ENCODE measurements at regions not wholly inside any gene's neighbourhood (a gene's known extent, or its start where the extent isn't known, plus 50 kb on each side); places are given as distances from the start of the nearest gene placed in this dataset.
"Not testable (repeated sequence)": the region's sequence is repeated elsewhere in the genome, so short reads cannot be mapped to it uniquely, and the experiment has no call there.

GRCh38 chr4:45518832-45519231 is 605.0 kb downstream of the GABRG1 start:
- WGBS = 95% methylated on average over 6 of the region's 6 CpGs
- no peak overlapping the region for H3K4me3 ChIP-seq (ENCODE audit: low read length in 2 of 2)
- no peak overlapping the region for H3K27ac ChIP-seq (ENCODE audit: low read depth in 1 of 2, low read length in 1 of 2)
- H3K4me1 ChIP-seq (ENCODE audit: control insufficient read depth in 2 of 2, insufficient read depth in 2 of 2, low read length in 2 of 2) = no peaks in the 10 kb centered on the region
- no peaks in the 10 kb centered on the region for H3K9me3 ChIP-seq (ENCODE audit: control insufficient read depth in 2 of 2, insufficient read depth in 1 of 2, low read length in 1 of 2)
- no peaks in the 10 kb centered on the region for H3K36me3 ChIP-seq (ENCODE audit: control insufficient read depth in 2 of 2, insufficient read depth in 2 of 2, low read length in 1 of 2)
- DNase-seq (ENCODE audit: low read depth in 6 of 9, low spot score in 9 of 9) = no peak
- H3K27me3 ChIP-seq (ENCODE audit: control insufficient read depth in 2 of 2, insufficient read depth in 1 of 2, low read length in 1 of 2) = no peaks in the 10 kb centered on the region

- WGBS = 77% methylated on average over 2 of the region's 2 CpGs
- Histone ChIP-seq H3K4me1 (ENCODE audit: control insufficient read depth in 2 of 2, insufficient read depth in 2 of 2, low read length in 2 of 2) (no peaks in the 10 kb centered on the region), H3K27me3 (ENCODE audit: control insufficient read depth in 2 of 2, insufficient read depth in 1 of 2, low read length in 1 of 2) (no peaks in the 10 kb centered on the region), H3K36me3 (ENCODE audit: control insufficient read depth in 2 of 2, insufficient read depth in 2 of 2, low read length in 1 of 2) (no peaks in the 10 kb centered on the region), H3K9me3 (ENCODE audit: control insufficient read depth in 2 of 2, insufficient read depth in 1 of 2, low read length in 1 of 2) (no peaks in the 10 kb centered on the region), H3K27ac (ENCODE audit: low read depth in 1 of 2, low read length in 1 of 2) (no peak overlapping the region), H3K4me3 (ENCODE audit: low read length in 2 of 2) (no peak overlapping the region)
- no peak for DNase-seq (ENCODE audit: low read depth in 6 of 9, low spot score in 9 of 9)
Measured at GRCh38 chr4:45502471-45502870, 621.4 kb downstream of the GABRG1 start.

GRCh38 chr4:45484740-45485139 is 639.1 kb downstream of the GABRG1 start:
- H3K9me3 ChIP-seq (ENCODE audit: control insufficient read depth in 2 of 2, insufficient read depth in 1 of 2, low read length in 1 of 2) = no peaks in the 10 kb centered on the region
- no peak overlapping the region for H3K27ac ChIP-seq (ENCODE audit: low read depth in 1 of 2, low read length in 1 of 2)
- no peak for DNase-seq (ENCODE audit: low read depth in 6 of 9, low spot score in 9 of 9)
- H3K36me3 ChIP-seq (ENCODE audit: control insufficient read depth in 2 of 2, insufficient read depth in 2 of 2, low read length in 1 of 2) = no peaks in the 10 kb centered on the region
- H3K4me1 ChIP-seq (ENCODE audit: control insufficient read depth in 2 of 2, insufficient read depth in 2 of 2, low read length in 2 of 2) = no peaks in the 10 kb centered on the region
- no peaks in the 10 kb centered on the region for H3K27me3 ChIP-seq (ENCODE audit: control insufficient read depth in 2 of 2, insufficient read depth in 1 of 2, low read length in 1 of 2)
- H3K4me3 ChIP-seq (ENCODE audit: low read length in 2 of 2) = no peak overlapping the region
- WGBS = 86% methylated on average over 1 of the region's 1 CpG

- WGBS = 99% methylated on average over 7 of the region's 7 CpGs
- DNase-seq (ENCODE audit: low read depth in 6 of 9, low spot score in 9 of 9) = no peak
- H3K27me3 ChIP-seq (ENCODE audit: control insufficient read depth in 2 of 2, insufficient read depth in 1 of 2, low read length in 1 of 2) = no peaks in the 10 kb centered on the region
- H3K36me3 ChIP-seq (ENCODE audit: control insufficient read depth in 2 of 2, insufficient read depth in 2 of 2, low read length in 1 of 2) = no peaks in the 10 kb centered on the region
- no peak overlapping the region for H3K27ac ChIP-seq (ENCODE audit: low read depth in 1 of 2, low read length in 1 of 2)
- no peak overlapping the region for H3K4me3 ChIP-seq (ENCODE audit: low read length in 2 of 2)
- H3K9me3 ChIP-seq (ENCODE audit: control insufficient read depth in 2 of 2, insufficient read depth in 1 of 2, low read length in 1 of 2) = peaks cover 0 to 4% of the 10 kb centered on the region in 2 donors
- H3K4me1 ChIP-seq (ENCODE audit: control insufficient read depth in 2 of 2, insufficient read depth in 2 of 2, low read length in 2 of 2) = no peaks in the 10 kb centered on the region
Measured at GRCh38 chr4:45482346-45482745, 641.5 kb downstream of the GABRG1 start.

GRCh38 chr4:45477311-45477733 is 646.5 kb downstream of the GABRG1 start:
- DNase-seq (ENCODE audit: low read depth in 6 of 9, low spot score in 9 of 9) = no peak
- Histone ChIP-seq H3K9me3 (ENCODE audit: control insufficient read depth in 2 of 2, insufficient read depth in 1 of 2, low read length in 1 of 2) (peaks cover 0 to 11% of the 10 kb centered on the region in 2 donors), H3K4me3 (ENCODE audit: low read length in 2 of 2) (no peak overlapping the region), H3K27me3 (ENCODE audit: control insufficient read depth in 2 of 2, insufficient read depth in 1 of 2, low read length in 1 of 2) (no peaks in the 10 kb centered on the region), H3K36me3 (ENCODE audit: control insufficient read depth in 2 of 2, insufficient read depth in 2 of 2, low read length in 1 of 2) (no peaks in the 10 kb centered on the region), H3K4me1 (ENCODE audit: control insufficient read depth in 2 of 2, insufficient read depth in 2 of 2, low read length in 2 of 2) (no peaks in the 10 kb centered on the region), H3K27ac (ENCODE audit: low read depth in 1 of 2, low read length in 1 of 2) (no peak overlapping the region)
- WGBS = 97% methylated on average over 25 of the region's 25 CpGs

GRCh38 chr4:45475548-45475947 is 648.3 kb downstream of the GABRG1 start:
- H3K4me3 ChIP-seq (ENCODE audit: low read length in 2 of 2) = no peak overlapping the region
- no peaks in the 10 kb centered on the region for H3K4me1 ChIP-seq (ENCODE audit: control insufficient read depth in 2 of 2, insufficient read depth in 2 of 2, low read length in 2 of 2)
- H3K36me3 ChIP-seq (ENCODE audit: control insufficient read depth in 2 of 2, insufficient read depth in 2 of 2, low read length in 1 of 2) = no peaks in the 10 kb centered on the region
- 23% methylated on average over 2 of the region's 2 CpGs for WGBS
- peaks cover 0 to 24% of the 10 kb centered on the region in 2 donors for H3K9me3 ChIP-seq (ENCODE audit: control insufficient read depth in 2 of 2, insufficient read depth in 1 of 2, low read length in 1 of 2)
- no peaks in the 10 kb centered on the region for H3K27me3 ChIP-seq (ENCODE audit: control insufficient read depth in 2 of 2, insufficient read depth in 1 of 2, low read length in 1 of 2)
- no peak for DNase-seq (ENCODE audit: low read depth in 6 of 9, low spot score in 9 of 9)
- H3K27ac ChIP-seq (ENCODE audit: low read depth in 1 of 2, low read length in 1 of 2) = no peak overlapping the region

GRCh38 chr4:45472490-45472889 is 651.4 kb downstream of the GABRG1 start:
- peaks cover 0 to 22% of the 10 kb centered on the region in 2 donors for H3K9me3 ChIP-seq (ENCODE audit: control insufficient read depth in 2 of 2, insufficient read depth in 1 of 2, low read length in 1 of 2)
- no peak for DNase-seq (ENCODE audit: low read depth in 6 of 9, low spot score in 9 of 9)
- H3K27ac ChIP-seq (ENCODE audit: low read depth in 1 of 2, low read length in 1 of 2) = no peak overlapping the region
- 87% methylated on average over 3 of the region's 3 CpGs for WGBS
- no peaks in the 10 kb centered on the region for H3K4me1 ChIP-seq (ENCODE audit: control insufficient read depth in 2 of 2, insufficient read depth in 2 of 2, low read length in 2 of 2)
- no peaks in the 10 kb centered on the region for H3K36me3 ChIP-seq (ENCODE audit: control insufficient read depth in 2 of 2, insufficient read depth in 2 of 2, low read length in 1 of 2)
- H3K4me3 ChIP-seq (ENCODE audit: low read length in 2 of 2) = no peak overlapping the region
- no peaks in the 10 kb centered on the region for H3K27me3 ChIP-seq (ENCODE audit: control insufficient read depth in 2 of 2, insufficient read depth in 1 of 2, low read length in 1 of 2)

- H3K36me3 ChIP-seq (ENCODE audit: control insufficient read depth in 2 of 2, insufficient read depth in 2 of 2, low read length in 1 of 2) = no peaks in the 10 kb centered on the region
- WGBS = 95% methylated on average over 4 of the region's 4 CpGs
- no peaks in the 10 kb centered on the region for H3K27me3 ChIP-seq (ENCODE audit: control insufficient read depth in 2 of 2, insufficient read depth in 1 of 2, low read length in 1 of 2)
- no peak overlapping the region for H3K27ac ChIP-seq (ENCODE audit: low read depth in 1 of 2, low read length in 1 of 2)
- H3K4me3 ChIP-seq (ENCODE audit: low read length in 2 of 2) = no peak overlapping the region
- peaks cover 0 to 16% of the 10 kb centered on the region in 2 donors for H3K9me3 ChIP-seq (ENCODE audit: control insufficient read depth in 2 of 2, insufficient read depth in 1 of 2, low read length in 1 of 2)
- DNase-seq (ENCODE audit: low read depth in 6 of 9, low spot score in 9 of 9) = no peak
- H3K4me1 ChIP-seq (ENCODE audit: control insufficient read depth in 2 of 2, insufficient read depth in 2 of 2, low read length in 2 of 2) = no peaks in the 10 kb centered on the region
Measured at GRCh38 chr4:45471335-45471734, 652.5 kb downstream of the GABRG1 start.

GRCh38 chr4:45467157-45467556 is 656.7 kb downstream of the GABRG1 start:
- no peak overlapping the region for H3K4me3 ChIP-seq (ENCODE audit: low read length in 2 of 2)
- 95% methylated on average over 4 of the region's 4 CpGs for WGBS
- H3K36me3 ChIP-seq (ENCODE audit: control insufficient read depth in 2 of 2, insufficient read depth in 2 of 2, low read length in 1 of 2) = no peaks in the 10 kb centered on the region
- H3K4me1 ChIP-seq (ENCODE audit: control insufficient read depth in 2 of 2, insufficient read depth in 2 of 2, low read length in 2 of 2) = no peaks in the 10 kb centered on the region
- H3K27ac ChIP-seq (ENCODE audit: low read depth in 1 of 2, low read length in 1 of 2) = no peak overlapping the region
- H3K9me3 ChIP-seq (ENCODE audit: control insufficient read depth in 2 of 2, insufficient read depth in 1 of 2, low read length in 1 of 2) = peaks cover 0 to 11% of the 10 kb centered on the region in 2 donors
- H3K27me3 ChIP-seq (ENCODE audit: control insufficient read depth in 2 of 2, insufficient read depth in 1 of 2, low read length in 1 of 2) = no peaks in the 10 kb centered on the region
- no peak for DNase-seq (ENCODE audit: low read depth in 6 of 9, low spot score in 9 of 9)

- not testable (repeated sequence) for H3K4me3 ChIP-seq (ENCODE audit: low read length in 2 of 2); H3K36me3 ChIP-seq (ENCODE audit: control insufficient read depth in 2 of 2, insufficient read depth in 2 of 2, low read length in 1 of 2); H3K4me1 ChIP-seq (ENCODE audit: control insufficient read depth in 2 of 2, insufficient read depth in 2 of 2, low read length in 2 of 2); H3K27me3 ChIP-seq (ENCODE audit: control insufficient read depth in 2 of 2, insufficient read depth in 1 of 2, low read length in 1 of 2); DNase-seq (ENCODE audit: low read depth in 6 of 9, low spot score in 9 of 9); H3K9me3 ChIP-seq (ENCODE audit: control insufficient read depth in 2 of 2, insufficient read depth in 1 of 2, low read length in 1 of 2); H3K27ac ChIP-seq (ENCODE audit: low read depth in 1 of 2, low read length in 1 of 2)
- 93% methylated on average over 4 of the region's 4 CpGs for WGBS
Measured at GRCh38 chr4:45460157-45460556, 663.7 kb downstream of the GABRG1 start.

Measured in thymus (tissue), 11 donors.